ENCODE measurements at regions not wholly inside any gene's neighbourhood (a gene's known extent, or its start where the extent isn't known, plus 50 kb on each side); places are given as distances from the start of the nearest gene placed in this dataset.

DNA sequence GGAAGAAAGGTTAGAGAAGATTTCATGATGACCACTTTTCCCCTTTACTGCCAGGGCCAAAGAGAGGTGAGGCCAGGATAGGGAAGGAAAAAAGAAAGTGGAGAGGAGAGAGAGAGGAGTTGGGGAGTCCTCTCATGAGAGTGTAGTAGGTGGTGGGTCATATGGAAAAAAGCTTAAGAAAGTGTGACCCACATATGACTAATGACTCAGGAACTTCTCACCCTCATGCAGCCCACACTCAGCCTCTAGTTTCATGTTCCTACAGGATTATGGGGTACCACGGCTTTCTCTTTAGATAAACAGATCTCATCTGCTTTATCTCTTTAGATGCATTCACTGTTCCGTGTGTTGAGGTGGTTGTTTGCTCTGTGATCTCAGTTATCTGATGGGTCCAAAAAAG lies 462.5 kb upstream of the IGFBP3 start:
- H3K9ac ChIP-seq = no peak overlapping the region
- H3K27me3 ChIP-seq = no peaks in the 10 kb centered on the region
- no peak overlapping the region for H3K4me2 ChIP-seq
- H3K4me1 ChIP-seq = no peaks in the 10 kb centered on the region
- H3K9me3 ChIP-seq = no peaks in the 10 kb centered on the region
- H4K20me1 ChIP-seq = no peaks in the 10 kb centered on the region
- no peak overlapping the region for H3K27ac ChIP-seq
- no peaks in the 10 kb centered on the region for H3K36me3 ChIP-seq
- TF ChIP-seq Cebpa-rat (IDR thresholded peaks at IDR 0.05) = no peak
- no peak overlapping the region for H3K4me3 ChIP-seq

DNA sequence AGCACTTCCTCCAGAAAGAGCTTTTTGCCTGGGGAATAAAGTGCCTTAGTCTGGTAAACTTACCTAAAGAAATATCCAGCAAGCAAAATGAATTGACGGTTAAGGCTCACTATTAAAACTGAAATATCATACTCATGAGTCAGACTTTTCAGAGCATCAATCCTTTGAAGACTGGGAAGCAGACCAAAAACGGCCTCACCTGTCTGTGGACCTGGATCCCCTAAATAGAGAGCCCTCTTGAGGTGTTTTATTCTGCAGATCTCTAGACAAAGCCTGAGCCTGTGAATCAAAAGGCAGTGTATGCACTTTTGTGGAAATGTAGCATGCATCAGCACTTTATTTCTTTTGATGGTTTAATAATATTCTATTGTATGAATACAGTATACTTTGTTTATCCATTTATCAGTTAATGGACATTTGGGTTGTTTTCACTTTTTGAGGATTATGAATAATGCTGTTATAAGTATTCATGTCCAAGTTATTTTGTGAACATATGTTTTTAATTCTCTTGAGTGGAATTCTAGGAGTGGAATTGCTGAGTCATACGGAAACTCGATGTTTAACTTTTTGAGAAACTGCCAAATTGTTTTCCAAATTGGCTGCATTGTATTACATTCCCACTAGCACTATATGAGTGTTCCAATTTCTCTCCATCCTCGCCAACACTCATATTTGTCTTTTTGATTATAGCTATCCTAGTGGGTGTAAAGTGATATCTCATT lies 449.0 kb upstream of the IGFBP3 start:
- H3K9ac ChIP-seq = no peak overlapping the region
- no peaks in the 10 kb centered on the region for H3K27me3 ChIP-seq
- H3K36me3 ChIP-seq = no peaks in the 10 kb centered on the region
- H3K4me2 ChIP-seq = no peak overlapping the region
- no peaks in the 10 kb centered on the region for H4K20me1 ChIP-seq
- H3K27ac ChIP-seq = no peak overlapping the region
- TF ChIP-seq Cebpa-rat (IDR thresholded peaks at IDR 0.05) = no peak
- H3K4me1 ChIP-seq = no peaks in the 10 kb centered on the region
- no peaks in the 10 kb centered on the region for H3K9me3 ChIP-seq
- no peak overlapping the region for H3K4me3 ChIP-seq

DNA sequence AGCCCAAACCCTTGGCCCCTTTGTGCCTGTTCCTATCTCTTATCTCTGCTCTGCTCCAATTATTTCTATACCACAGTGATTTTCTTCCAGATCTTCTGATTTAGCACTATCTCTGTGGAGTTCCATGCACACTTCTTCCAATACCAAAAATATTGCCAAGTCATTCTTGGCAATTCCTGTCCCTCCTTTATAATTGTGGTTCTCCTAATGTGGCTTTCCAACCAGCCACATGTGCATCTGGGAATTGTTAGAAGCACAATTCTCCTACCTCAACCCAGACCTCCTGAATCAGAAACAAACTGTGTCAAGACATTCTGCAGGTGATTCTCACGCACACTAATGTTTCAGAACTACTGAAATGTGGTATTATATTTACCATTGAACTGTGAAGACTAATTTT lies 447.8 kb upstream of the IGFBP3 start:
- no peaks in the 10 kb centered on the region for H3K27me3 ChIP-seq
- H3K4me1 ChIP-seq = no peaks in the 10 kb centered on the region
- no peak overlapping the region for H3K9ac ChIP-seq
- H3K36me3 ChIP-seq = no peaks in the 10 kb centered on the region
- no peak overlapping the region for H3K27ac ChIP-seq
- no peak overlapping the region for H3K4me2 ChIP-seq
- no peak overlapping the region for H3K4me3 ChIP-seq
- no peaks in the 10 kb centered on the region for H4K20me1 ChIP-seq
- TF ChIP-seq Cebpa-rat (IDR thresholded peaks at IDR 0.05) = no peak
- H3K9me3 ChIP-seq = no peaks in the 10 kb centered on the region

DNA sequence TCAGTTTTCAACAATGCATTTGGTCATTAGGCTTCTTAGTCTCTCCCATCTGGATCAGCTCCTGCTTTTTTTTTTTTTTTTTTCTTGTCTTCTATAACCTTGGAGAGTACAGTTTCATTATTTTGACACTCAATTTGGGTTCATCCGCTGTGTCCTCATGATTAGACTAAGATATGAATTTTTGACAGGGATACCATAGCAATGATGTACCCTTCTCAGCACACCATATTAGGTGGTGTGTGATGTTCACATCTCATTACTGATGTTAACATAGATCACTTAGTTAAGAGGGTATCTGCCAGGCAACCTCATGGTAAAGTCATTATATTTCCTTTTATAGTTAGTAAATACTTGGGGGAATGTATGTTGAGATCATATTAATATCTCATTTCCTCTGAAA lies 445.5 kb upstream of the IGFBP3 start:
- H3K4me1 ChIP-seq = no peaks in the 10 kb centered on the region
- H3K4me3 ChIP-seq = no peak overlapping the region
- H4K20me1 ChIP-seq = no peaks in the 10 kb centered on the region
- no peak overlapping the region for H3K27ac ChIP-seq
- TF ChIP-seq Cebpa-rat (IDR thresholded peaks at IDR 0.05) = no peak
- no peaks in the 10 kb centered on the region for H3K36me3 ChIP-seq
- no peak overlapping the region for H3K9ac ChIP-seq
- no peak overlapping the region for H3K4me2 ChIP-seq
- no peaks in the 10 kb centered on the region for H3K9me3 ChIP-seq
- H3K27me3 ChIP-seq = no peaks in the 10 kb centered on the region

DNA sequence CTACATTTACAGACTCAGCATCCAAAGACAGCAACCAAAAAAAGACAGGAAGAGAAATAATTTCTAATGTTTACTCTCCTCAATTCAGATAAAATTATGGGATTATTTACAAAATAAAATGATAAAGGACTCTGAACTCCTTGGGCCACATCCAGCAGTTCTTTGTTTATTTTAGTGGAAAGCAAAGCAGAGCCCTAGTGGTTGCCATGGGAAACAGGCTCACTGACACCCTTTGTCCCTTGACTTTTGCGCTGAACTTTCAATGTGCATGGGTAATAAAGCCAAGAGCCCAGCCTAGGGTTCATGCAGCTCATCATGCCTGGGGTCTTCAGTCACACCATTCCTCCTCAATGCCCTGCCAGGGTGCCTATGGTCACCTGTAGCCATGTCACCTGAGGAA lies 442.6 kb upstream of the IGFBP3 start:
- no peaks in the 10 kb centered on the region for H3K36me3 ChIP-seq

DNA sequence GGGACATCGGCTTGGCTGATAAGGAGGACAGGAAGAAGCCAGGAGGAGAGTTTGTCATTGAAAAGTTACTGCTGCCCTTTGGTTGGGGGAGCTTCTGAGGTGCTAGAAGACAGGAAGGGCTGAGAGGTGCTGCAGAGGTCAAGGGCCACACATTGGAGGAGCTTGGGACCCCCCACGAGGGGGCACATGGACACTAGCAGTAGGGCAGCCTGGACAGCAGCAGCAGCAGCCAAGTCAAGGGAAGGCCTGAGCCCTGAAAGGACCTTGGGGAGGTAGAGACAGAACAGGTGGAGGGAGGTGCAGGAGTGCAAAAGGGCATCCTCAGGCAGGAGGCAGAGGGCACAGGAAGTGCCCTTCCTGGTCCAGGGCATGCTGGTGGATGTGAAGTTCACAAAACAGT lies 439.7 kb upstream of the IGFBP3 start:
- H3K27me3 ChIP-seq = no peaks in the 10 kb centered on the region
- no peak overlapping the region for H3K4me2 ChIP-seq
- no peak overlapping the region for H3K9ac ChIP-seq
- no peaks in the 10 kb centered on the region for H3K9me3 ChIP-seq
- no peaks in the 10 kb centered on the region for H3K36me3 ChIP-seq
- H3K4me3 ChIP-seq = no peak overlapping the region
- H4K20me1 ChIP-seq = no peaks in the 10 kb centered on the region
- H3K4me1 ChIP-seq = peaks cover 12% of the 10 kb centered on the region
- no peak for TF ChIP-seq Cebpa-rat (IDR thresholded peaks at IDR 0.05)
- no peak overlapping the region for H3K27ac ChIP-seq

More for the DNA sequence above, 442.6 kb upstream of the IGFBP3 start:
- Histone ChIP-seq H3K9me3 (no peaks in the 10 kb centered on the region), H3K27me3 (no peaks in the 10 kb centered on the region), H4K20me1 (no peaks in the 10 kb centered on the region), H3K27ac (no peak overlapping the region), H3K4me3 (no peak overlapping the region), H3K9ac (no peak overlapping the region), H3K4me2 (no peak overlapping the region), H3K4me1 (no peaks in the 10 kb centered on the region)
- TF ChIP-seq Cebpa-rat (IDR thresholded peaks at IDR 0.05) = no peak

DNA sequence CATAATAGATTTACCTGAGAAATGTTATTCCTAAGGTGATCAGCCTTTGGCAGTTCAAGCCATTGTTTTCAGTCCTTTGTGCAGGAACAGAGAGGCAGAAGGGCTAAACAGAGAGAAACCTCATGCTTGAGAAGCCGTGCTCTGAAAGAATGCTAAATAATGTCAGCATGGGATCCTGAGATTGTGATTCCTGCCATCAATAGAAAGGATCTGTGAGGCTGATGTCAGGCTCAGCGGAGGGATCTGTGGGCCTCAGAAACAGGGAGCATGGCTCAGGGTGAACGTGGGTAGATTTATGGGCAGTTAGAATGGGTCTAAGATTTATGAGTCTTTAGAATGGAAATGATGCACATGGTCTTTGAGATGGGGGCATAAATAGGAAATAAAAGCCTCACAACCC lies 439.2 kb upstream of the IGFBP3 start:
- Histone ChIP-seq H3K27ac (no peak overlapping the region), H3K4me2 (no peak overlapping the region), H4K20me1 (no peaks in the 10 kb centered on the region), H3K4me3 (no peak overlapping the region), H3K4me1 (peaks cover 12% of the 10 kb centered on the region), H3K27me3 (no peaks in the 10 kb centered on the region), H3K9ac (no peak overlapping the region), H3K9me3 (no peaks in the 10 kb centered on the region), H3K36me3 (no peaks in the 10 kb centered on the region)
- TF ChIP-seq Cebpa-rat (IDR thresholded peaks at IDR 0.05) = no peak

DNA sequence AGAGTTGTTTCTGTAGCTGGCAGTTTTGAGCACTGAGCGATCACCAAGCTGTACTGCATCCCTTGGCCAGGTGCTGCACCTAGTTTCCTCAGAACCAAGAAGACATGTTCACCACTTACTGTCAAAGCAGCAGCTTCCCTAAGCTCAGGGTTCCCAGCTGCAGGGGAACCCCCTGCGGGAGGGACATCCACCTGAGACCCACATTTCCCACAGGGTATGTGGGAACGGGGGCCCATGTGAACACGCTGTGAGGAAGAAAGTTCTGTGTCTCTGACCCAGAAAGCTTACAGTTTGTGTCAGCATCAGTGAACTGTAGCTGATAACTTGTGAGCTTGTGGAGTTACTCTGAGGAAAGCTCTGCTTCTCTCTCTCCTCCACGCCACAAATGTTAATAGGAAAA lies 436.8 kb upstream of the IGFBP3 start:
- no peaks in the 10 kb centered on the region for H3K27me3 ChIP-seq
- H3K4me1 ChIP-seq = peaks cover 12% of the 10 kb centered on the region
- H3K9ac ChIP-seq = no peak overlapping the region
- no peak for TF ChIP-seq Cebpa-rat (IDR thresholded peaks at IDR 0.05)
- H3K36me3 ChIP-seq = no peaks in the 10 kb centered on the region
- H3K27ac ChIP-seq = no peak overlapping the region
- H3K9me3 ChIP-seq = no peaks in the 10 kb centered on the region
- H4K20me1 ChIP-seq = no peaks in the 10 kb centered on the region
- peak overlapping the region; percentile 33 for H3K4me2 ChIP-seq
- H3K4me3 ChIP-seq = no peak overlapping the region

DNA sequence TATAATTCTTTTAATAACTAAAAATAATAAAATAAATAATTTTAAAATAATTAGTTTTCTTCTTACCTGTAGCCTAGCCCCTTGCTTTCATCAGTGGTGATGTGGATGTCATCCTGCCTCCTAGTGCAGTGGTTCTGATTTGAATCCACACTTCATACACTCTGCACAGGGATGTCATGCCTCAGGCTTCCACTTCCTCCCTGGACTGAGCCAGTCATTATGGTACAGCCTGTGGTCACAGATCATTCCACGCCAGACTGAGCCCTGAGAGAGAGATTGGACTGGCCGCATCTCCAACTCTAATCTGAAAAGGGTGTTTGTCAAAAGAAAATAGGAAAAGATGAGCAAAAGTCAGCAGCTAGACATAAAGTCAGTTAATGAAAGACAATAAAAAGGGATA lies 436.2 kb upstream of the IGFBP3 start:
- no peaks in the 10 kb centered on the region for H4K20me1 ChIP-seq
- no peaks in the 10 kb centered on the region for H3K27me3 ChIP-seq
- no peaks in the 10 kb centered on the region for H3K36me3 ChIP-seq
- no peaks in the 10 kb centered on the region for H3K9me3 ChIP-seq
- H3K4me2 ChIP-seq = peak overlapping the region; percentile 33; the same call in 1 of the 2 replicates
- no peak overlapping the region for H3K9ac ChIP-seq
- peaks cover 12% of the 10 kb centered on the region for H3K4me1 ChIP-seq
- no peak overlapping the region for H3K4me3 ChIP-seq
- no peak for TF ChIP-seq Cebpa-rat (IDR thresholded peaks at IDR 0.05)
- H3K27ac ChIP-seq = no peak overlapping the region

DNA sequence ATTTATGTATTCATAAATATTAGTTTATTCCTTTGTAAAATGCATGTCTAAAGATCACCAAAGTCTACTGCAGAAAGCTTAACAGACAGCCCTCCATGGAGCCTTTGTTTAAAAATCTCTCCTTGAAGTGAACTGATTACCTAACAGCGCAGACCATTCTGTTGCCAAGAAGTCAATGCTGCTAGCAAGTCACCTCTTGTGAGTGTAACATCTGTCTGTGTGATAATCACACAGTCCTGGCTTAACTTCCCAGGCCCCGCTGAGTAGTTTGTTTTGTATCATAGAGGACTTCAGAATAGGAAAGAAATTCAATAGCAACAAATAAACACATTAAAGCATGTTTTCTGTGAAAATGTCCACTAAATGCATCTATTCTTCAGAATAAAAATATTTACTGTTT lies 435.3 kb upstream of the IGFBP3 start:
- no peaks in the 10 kb centered on the region for H3K36me3 ChIP-seq
- H3K27me3 ChIP-seq = no peaks in the 10 kb centered on the region
- H3K4me2 ChIP-seq = no peak overlapping the region
- H3K4me1 ChIP-seq = peaks cover 12% of the 10 kb centered on the region
- H3K4me3 ChIP-seq = no peak overlapping the region
- TF ChIP-seq Cebpa-rat (IDR thresholded peaks at IDR 0.05) = no peak
- no peak overlapping the region for H3K27ac ChIP-seq
- no peaks in the 10 kb centered on the region for H4K20me1 ChIP-seq
- H3K9ac ChIP-seq = no peak overlapping the region
- H3K9me3 ChIP-seq = no peaks in the 10 kb centered on the region

DNA sequence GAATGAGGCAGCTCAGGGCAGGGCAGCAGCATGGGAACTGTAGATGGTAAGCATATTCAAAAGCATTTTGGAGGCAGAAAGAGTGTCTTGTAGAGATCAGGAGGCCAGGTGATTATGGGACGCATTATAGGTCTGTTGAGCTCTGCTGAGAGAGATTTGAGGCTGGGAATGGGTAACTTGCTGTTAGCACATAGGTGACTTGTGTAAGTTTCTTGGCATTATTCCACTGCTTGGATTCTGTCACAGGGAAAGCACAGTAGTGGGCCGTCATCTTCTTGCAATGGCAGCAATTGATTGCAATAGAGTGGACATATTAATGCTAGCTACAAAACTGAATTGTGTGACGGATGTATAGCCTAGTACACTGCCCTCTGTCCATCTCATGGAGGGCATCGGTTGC lies 434.3 kb upstream of the IGFBP3 start:
- no peak for TF ChIP-seq Cebpa-rat (IDR thresholded peaks at IDR 0.05)
- Histone ChIP-seq H3K4me2 (no peak overlapping the region), H3K9me3 (no peaks in the 10 kb centered on the region), H3K27ac (no peak overlapping the region), H3K27me3 (no peaks in the 10 kb centered on the region), H4K20me1 (no peaks in the 10 kb centered on the region), H3K9ac (no peak overlapping the region), H3K4me3 (no peak overlapping the region), H3K4me1 (peaks cover 12% of the 10 kb centered on the region), H3K36me3 (no peaks in the 10 kb centered on the region)
